Fibroblast of upper back skin (primary cell): ENCODE measurements at regions not wholly inside any gene's neighbourhood (a gene's known extent, or its start where the extent isn't known, plus 50 kb on each side); places are given as distances from the start of the nearest gene placed in this dataset.
A peak's percentile ranks its signal among the peaks of the same experiment; 100 is the strongest.

Experiments used
- DNase-seq: peaks from one replicate; pipeline ENCODE4 v3.0.0-alpha.2; 2013

DNA sequence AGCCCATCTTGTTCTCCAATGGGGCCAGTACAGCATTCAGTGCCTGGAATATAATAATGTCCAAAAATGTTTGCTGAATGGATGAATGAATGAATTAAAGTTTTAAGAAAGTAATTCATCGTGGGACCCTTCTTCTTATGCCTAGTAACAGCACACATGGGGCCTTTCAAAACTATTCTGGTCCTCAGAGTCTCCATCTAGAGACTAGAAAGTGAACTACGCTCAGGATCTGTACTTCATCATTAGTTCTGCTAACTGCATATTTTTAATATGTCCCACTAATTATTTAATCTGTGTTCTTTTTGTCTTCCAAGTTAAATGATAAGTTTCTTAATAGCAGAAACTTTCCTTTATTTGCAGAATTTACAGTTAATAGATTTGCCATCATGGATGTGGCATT lies 172.5 kb downstream of the SMAD2 start:
- DNase-seq = no peak

DNA sequence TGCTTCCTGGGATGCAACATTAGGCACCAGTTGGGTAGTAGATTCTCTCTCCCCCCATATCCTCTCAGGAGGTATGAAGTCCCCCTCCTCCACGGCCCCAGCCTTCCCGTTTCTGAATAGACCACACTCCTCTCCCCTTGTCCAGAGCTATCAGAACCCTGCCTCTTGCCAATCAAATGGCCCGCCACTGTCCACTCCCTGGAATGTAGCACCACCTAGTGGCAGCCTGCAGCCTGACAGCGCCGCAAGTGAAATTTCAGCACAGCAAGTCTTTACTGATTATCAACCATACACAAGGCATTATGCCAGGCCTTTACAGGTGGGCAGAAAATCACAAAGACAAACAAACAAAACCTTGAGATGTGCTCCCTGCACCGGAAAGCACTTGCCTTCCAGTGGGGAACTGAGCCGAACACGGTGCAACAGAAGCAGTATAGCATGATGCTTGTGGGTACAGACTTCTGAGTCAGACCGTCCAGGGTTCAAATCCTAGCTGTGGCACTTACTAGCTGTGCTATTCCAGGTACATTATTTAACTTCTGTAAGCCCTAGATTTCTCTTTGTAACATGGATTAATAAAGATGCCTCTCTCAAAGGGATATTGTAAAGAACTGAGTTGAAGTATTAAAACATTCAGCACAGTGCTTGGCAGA lies 174.0 kb downstream of the SMAD2 start:
- DNase-seq = peak; percentile 32

DNA sequence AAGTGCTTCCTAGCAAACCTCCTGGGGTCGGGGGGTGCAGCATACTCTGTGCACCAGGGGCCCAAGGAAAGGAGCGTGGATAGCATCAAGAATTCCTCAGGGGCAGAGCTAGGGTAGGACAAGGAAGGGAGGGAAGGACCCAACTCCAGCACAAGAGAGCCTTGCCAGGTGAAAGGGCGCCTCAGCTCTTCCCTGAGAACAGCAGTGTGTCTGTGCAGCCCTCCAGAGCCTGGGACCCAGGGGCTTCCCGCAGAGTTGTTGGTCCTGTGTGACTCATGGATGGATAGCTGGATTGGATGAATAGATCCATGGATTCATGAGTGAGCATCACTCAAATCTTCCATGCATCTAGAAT lies 175.4 kb downstream of the SMAD2 start:
- DNase-seq = no peak

DNA sequence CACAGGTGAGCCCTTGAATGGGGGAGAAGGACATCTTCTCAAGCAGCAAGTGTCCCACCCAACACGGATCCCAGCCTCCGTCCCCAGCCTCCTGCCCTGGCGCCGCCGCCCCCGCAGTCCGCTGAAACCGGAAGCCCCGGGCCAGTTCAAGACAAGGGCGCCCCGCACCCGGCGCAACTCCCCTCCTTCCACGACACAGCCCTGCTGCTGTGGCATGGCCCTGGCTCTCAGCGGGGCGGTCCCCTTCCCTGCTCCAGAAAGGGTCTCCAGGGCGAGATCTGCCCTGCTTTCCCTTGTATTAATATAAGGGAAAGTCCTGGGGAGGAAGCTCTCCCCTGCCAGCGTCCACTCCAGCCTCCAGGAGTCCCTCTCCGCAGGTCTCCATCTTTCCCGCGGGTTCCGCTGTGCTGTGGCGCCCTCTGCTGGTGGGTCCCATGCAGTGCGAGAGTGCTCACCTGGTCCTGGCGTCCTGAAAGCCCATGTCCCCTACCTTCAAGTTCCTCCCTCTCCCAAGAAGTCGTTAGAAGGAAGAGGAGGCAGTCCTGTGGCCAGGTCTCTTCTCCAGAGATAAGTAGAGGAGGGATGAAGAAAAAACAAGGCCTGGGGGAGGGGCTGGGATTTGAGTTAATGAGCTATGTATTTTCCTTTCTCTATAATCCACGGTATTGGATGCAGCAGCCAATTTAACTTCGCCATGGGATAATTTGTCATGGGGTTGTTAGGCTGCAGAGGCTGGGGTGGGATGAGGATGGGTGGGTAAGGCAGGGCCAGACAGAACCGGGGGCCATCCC lies 176.0 kb downstream of the SMAD2 start:
- DNase-seq = peak; percentile 9

DNA sequence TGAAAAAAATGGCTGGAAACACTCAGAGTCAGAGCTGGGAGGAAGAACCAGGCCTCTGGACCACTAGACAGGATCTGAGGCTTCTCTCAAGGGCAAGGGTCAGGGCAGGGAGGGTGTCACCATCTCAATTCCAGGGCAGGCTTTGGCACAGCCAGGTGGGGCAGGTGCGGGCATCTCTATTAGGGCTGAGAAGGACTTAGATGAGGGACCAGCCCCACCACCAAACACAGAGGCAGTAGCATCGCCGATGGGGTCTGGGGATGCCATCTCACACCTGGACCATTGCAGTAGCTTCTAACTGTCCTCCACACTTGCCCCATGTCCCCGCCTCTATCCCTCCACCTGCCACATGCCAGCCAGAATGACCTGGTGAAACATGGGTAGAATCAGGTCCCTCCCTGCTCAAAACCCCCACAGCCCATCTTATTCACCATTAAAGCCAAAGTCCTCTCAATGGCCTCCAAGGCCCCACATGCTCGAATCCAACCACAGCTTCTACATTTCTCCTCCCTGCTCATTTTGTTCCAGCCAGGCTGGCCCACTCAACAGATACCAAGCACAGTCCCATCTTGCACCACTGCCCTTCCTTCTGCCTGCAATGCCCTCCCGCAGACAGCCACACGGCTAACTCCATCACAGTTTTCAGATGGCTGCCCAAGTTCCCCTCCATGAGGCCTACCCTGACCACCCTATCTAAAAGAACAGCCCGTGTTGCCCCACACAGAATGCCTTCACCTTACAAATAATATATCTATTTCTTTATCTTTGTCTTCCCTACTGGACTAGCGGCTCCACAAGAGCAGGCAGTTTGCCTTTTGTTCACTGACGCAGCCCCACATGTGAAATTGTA lies 177.4 kb downstream of the SMAD2 start:
- DNase-seq = no peak

DNA sequence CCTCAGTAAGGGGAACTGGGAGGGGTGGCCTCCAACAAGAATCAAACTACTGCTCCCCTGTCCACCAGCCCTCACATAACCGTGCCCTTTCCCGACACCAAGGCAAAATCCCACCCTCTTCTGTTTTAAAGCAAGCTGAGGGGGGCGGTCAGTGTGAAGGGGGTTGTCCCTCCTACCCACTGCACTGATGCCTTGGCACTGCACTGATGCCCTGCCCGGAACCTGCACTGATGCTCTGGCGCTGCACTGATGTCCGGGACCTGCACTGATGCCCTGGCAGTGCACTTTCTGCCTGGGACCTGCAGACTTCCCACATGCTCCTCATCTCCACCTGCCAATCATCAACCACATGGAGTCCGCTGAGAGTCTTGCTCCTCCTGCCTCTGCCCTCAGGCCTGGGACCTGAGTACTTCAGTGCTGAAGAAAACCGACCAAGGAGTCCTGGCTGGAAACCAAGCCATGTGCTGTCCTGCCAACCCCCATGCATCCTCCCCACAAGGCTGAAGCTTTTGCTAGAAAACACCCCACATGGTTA lies 179.5 kb downstream of the SMAD2 start:
- no peak for DNase-seq

DNA sequence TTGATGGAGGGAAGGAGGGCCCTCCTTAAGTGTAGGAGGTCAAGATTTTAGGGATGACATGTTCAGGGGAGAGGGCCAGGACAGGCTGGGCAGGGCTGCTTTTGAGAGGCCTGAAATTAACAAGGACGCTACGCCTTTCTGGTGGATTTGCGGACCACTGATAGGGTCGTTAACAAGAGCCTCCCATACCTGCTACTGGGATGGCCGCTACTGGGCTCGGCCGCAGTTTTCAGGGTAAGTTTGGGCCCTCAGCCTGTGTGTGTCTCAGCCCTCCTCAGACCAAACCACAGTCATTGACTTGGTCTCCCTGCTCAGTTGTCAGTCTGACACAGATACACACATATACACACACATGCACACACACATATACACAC lies 180.9 kb downstream of the SMAD2 start:
- DNase-seq = no peak

DNA sequence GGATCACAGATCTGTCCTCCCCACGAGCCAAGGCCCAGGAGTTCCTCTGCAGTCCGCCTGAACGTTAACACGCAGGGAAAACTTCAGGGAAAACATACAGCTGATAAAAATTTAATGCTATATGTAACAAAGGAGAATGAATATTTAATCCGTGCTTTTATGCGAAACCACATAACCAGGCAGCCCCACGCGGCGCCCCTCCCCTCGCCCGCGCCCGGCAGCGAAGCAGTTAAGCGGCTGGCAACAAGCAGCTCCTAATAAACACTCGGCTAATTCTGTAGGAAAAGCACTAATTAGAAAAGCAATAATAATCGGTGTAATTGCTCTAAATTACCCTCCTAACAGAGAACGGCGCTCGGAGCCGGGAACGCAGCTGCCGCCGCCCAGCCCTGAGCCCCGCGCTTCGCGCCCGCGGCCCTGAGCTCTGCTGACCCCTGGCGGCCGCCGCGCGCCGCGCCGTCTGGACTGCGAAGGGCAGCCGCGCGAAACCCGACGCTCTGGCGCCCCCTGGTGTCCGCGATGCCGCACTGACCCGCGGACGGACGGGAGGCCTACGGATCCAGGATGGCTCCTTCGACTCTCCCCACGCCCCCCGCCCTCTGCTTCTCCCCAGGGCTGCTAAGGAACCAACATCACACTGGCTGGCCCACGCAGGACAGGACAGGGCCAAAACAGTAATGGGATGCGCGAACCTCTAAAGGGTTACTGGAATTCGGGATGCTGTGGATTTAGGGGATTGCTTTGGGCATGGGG lies 181.4 kb downstream of the SMAD2 start:
- DNase-seq = peak; percentile 47

DNA sequence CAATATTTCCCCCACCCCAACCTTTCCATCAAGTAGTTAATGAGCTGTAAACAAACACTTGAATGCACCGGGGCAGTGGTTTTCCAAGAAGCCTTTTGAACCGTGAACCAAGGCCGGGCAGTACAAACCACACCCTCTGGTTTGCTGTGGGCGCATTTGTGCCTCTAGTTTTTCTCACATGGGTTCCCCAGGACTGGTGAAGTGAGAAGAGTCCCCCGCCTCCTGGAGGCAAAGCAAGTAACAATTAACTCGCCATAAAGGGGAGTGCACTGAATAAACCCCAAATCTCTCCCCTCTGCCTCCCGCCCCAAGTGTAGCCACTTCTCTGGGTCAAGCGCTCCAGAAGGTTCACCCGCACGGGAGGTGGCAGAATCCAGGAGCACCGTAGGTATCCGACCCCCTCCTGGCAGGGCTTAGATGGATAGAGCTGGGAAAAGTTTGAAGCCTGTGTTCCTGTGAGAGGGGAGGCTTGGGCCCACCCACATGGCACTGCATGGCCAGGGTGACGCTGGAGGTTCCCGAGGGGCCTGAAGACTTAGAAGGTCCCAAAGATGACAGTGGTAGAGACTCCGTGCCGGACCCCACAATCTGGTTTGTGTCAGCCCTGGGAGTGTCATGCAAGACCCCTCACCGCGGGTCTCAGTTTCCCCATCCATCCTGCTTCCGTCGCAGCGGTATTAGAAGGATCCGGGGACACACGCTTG lies 182.2 kb downstream of the SMAD2 start:
- no peak for DNase-seq

DNA sequence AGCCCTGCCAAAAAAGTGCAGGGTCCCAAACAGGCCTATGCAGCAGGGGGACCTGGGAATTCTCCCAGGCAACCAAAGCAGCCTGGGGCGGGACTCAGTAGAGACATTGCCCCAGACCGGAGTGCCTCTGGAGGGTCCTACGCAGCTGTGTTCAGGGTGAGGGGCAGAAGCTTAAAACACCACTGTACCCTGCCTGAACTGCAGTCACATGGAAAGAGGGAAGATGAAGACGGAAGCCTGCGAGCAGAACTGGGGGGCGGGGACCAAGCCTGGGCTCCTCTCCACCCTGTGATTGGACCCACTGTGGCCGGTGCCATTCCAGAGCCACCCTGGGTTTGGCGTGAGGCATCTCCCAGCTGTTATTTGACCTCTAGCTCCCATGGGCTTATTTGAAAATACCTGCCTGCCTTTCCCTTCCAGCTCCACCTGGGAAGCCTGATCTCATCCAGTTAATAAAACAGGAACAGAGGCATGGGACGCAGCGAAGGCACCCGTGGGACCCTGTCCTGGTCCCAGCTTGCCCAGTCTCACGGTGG lies 183.1 kb downstream of the SMAD2 start:
- DNase-seq = no peak

DNA sequence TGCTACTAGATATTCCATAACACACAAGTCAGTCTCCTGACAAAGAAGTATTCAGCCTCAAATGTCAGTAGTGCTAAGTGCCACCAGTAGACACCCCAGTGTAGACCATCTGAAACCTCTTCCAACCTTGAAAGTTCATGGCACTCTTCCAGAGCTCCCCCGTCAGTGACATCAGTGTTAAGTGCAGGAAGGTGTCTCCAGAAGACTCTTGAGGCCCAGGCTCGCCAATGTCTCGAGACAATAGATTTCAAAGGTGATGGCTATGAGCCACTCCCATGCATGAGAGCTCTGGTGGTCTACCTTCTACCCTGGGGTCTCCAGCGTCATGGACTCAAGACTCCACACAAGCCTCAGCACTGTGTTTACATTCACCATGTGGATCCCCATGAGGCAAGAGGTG lies 183.8 kb downstream of the SMAD2 start:
- DNase-seq = no peak

DNA sequence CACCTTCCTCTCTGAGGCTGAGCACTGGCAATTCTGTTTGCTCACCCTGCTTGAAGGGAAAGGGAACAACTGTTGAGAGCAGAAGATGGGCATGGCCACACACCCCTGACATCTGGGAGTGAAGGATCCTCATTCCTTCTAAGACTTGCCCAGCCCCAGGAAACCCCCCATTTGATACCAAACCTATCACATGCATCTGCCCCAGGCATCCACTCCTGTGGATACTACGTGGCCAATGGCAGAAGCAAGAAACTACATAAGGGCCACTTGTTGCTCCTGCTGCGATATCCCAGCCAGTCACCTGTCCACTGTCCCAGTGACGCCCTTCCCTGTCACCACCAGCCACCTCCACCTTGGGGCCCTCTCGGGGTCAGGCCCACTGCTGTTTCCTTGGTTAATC lies 185.2 kb downstream of the SMAD2 start:
- no peak for DNase-seq

DNA sequence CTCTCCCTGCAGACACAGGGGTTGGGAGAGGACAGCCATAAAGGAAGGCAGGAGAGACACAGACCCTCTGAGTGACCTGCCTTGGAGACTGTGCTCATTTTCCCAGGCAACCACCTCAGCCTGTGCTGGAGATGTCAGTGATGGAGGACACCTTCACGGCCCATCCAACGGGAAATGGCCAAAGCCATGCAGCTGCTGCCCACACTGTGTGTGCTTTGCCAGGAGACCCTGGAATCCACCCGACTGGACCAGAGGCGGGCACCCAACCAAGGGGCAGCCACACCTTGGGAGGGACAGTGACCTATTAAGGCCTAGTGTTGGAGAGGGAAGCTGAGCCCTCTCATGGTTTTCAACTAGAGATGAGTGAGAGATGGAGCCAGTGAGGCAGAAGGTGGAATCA lies 192.5 kb downstream of the SMAD2 start:
- DNase-seq = no peak

DNA sequence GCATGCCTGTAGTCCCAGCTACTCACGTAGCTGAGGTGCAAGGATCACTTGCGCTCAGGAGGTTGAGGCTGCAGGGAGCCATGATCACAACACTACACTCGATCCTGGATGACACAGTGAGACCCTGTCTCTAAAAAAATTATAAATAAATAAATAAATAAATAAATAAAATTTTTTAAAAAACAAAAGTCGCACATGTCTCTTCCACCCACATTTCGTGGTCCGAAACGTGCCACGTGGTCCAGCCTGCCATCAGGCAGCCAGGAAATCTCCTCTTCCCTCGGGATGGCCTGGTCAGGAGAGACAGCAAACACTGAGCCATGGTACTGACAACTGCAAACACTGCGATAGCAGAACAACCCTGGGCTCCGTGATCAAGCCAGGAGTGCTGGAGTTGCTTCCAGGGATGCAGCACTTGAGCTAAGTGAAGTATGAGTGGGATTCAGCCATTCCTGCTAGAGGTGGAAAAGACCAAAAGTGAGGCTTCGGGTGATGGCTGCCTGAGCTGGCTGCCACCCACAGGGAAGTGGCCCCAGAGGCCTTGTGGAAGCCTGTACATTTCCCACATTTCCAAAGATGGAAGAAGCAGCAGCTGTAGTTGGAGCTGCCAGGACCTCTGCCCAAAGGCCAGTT lies 193.1 kb downstream of the SMAD2 start:
- no peak for DNase-seq

DNA sequence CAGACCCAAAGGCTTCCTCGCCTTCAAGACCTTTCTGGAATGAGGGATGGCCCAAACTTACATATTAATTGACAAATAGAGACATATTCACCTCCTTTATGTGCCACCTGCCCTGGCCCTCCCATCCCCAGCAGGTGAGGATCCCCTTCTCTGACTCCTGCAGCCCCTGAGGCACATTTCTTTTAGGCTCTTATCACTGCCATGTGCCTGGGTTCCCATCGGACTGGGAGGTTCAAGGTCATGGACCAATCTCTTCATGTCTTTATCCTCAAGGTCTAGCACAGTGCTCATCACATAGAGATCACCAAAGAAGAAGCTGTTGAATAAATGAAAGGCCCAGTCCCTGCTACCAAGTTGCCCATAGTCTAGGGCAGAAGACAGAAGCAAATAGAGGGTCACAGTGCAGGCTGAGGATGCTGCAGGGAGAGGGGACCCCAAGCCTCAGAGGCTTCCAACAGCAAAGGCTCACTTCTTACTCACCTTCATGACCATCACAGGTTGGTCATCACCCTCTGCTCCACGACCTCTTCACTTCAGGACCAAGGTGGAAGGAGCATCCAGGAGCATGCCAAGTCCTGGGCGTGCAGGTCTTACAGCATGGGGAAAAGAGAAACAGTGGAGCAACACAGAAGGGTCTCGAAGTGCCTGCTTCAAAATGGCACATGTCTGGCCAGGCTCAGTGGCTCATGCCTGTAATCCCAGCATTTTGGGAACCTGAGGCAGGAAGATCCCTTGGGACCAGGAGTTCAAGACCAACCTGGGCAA lies 193.9 kb downstream of the SMAD2 start:
- no peak for DNase-seq

DNA sequence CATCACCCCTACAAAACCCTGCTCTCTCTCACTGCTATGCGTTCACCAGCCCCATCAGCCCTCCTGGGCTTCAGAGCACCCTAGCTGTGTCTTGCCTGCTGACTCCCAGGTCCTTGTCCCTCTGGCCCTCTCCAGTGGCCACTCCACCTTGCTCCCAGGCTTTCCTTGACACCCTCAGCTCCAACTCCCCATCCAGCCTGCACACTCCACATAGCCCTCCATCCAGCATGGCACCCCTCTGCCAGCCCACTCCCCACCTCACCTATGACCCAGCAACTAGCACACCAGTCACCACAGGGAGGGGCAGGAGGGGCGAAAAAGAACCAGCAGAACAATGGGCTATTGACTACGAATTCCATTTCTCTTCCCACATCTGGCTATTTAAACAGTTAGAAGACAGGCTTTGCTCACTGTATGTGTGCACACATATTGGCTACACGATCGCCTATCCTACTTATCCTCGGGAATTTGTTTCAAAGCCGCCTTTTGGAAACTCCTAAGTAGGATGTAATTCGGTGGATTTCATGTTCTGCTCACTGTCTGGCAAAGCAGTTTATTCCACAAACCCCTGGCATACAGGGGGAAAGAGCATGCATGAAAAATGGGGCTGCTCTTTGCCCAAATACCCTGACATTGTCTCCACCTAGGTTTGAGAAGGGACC lies 195.3 kb downstream of the SMAD2 start:
- no peak for DNase-seq

DNA sequence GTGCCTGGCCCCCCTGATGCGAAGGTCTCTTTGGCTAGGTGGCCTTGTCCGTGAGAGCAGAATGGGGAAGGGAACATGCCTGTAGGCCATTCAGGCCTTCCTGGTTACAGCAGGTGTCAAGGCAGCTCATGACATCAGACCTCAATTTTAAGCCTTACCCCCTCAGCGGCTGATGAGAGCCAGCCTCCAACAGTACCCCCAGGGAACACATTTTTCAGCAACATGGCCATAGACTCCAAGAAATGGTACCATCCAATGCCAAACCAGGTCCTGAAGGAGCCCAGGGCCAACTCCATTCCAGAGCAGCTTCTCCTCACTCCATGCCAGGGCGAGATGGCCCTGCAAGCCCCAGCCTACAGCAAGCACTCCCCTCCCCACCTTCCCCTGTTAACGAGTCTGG lies 199.2 kb downstream of the SMAD2 start:
- DNase-seq = no peak

DNA sequence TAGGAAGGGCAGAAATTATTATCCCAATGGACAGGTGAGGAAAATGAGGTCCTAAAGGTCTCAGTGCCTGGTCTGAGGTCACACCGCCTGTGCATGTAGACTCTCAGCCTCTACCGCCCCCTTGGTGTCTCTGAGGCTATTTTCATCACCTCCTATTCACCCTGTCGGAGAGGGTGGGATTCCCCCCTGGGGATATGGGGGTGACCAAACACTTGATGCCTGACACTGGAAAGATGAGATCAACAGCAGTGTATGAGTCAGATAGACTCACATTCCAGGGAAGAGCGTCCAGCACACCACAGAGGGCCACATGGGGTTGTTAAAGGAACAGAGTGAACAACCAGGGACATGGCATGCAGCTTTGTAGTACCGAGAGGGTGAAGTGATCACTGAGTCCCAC lies 199.7 kb downstream of the SMAD2 start:
- DNase-seq = peak; percentile 30

DNA sequence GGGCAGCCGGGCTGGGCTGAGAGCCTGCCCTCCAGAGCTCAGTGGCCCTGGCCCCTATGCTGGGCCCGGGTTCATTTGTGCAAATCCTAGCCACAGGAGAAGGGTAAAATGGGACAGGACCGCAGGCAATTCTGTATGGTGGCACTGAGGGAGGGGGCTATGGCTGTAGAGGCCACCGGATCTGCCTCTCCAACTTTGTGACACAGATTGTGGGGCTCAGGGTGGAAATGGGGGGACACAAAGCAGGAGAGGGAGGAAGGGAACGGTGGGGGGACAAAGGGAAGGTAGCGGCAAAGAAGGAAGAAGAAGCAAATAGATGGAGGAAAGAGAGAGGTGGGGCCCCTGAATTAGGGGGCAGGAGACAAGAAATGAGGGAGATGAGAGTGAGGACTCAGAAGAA lies 201.1 kb downstream of the SMAD2 start:
- no peak for DNase-seq

DNA sequence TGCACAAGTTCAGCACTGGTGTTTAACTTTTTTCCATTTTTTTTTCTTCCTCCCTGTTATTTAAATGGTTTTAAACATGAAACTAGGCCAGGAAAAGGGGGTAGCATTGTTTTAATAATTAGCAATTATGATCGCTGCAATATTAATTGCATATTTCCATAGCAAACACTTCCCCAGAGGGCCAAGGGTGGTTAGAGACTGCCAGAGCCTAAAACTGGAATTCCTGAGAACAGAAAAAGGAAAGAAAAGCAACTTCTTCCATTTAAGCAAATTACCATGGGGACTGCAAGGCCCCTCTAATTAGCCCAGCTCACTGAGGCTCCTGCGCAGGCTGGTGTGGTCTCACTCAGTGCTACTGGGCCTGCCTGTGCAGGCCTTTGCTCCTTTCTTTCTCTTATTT lies 201.5 kb downstream of the SMAD2 start:
- no peak for DNase-seq
